KMS-11 (cell line): ENCODE measurements at regions not wholly inside any gene's neighbourhood (a gene's known extent, or its start where the extent isn't known, plus 50 kb on each side); places are given as distances from the start of the nearest gene placed in this dataset.
"Not testable (repeated sequence)": the region's sequence is repeated elsewhere in the genome, so short reads cannot be mapped to it uniquely, and the experiment has no call there.

ENCODE experiments used
- H2AFZ ChIP-seq: fragments of 200-600 bp; sonication (generic); 2 replicates; pipeline ENCODE4 v1.6.1; 2016; ENCODE audit warnings: antibody characterized with exemption, mixed run types, low read depth
- H3K27ac ChIP-seq: fragments of 200-600 bp; sonication (generic); 2 replicates; pipeline ENCODE4 v1.6.1; 2016; ENCODE audit warnings: mild to moderate bottlenecking, mixed run types
- H3K27me3 ChIP-seq: fragments of 200-600 bp; sonication (generic); 2 replicates; pipeline ENCODE4 v1.6.1; 2017; ENCODE audit warnings: mild to moderate bottlenecking, low read depth, mixed run types, moderate library complexity; ENCODE audit not compliant: insufficient read depth
- H3K36me3 ChIP-seq: fragments of 200-600 bp; sonication (generic); 2 replicates; pipeline ENCODE4 v1.6.1; 2017; ENCODE audit warnings: mild to moderate bottlenecking, mixed run types; ENCODE audit not compliant: insufficient read depth
- H3K4me1 ChIP-seq: fragments of 200-600 bp; sonication (generic); 2 replicates; pipeline ENCODE4 v1.6.1; 2016; ENCODE audit warnings: mild to moderate bottlenecking, low read depth, mixed run types; ENCODE audit not compliant: poor library complexity, severe bottlenecking
- H3K4me2 ChIP-seq: fragments of 200-600 bp; sonication (generic); 2 replicates; pipeline ENCODE4 v1.7.0; 2016; ENCODE audit warnings: mild to moderate bottlenecking, mixed run types
- H3K4me3 ChIP-seq: fragments of 200-600 bp; sonication (generic); IDR thresholded peaks from 2 replicates; pipeline ENCODE4 v1.6.1; 2017; ENCODE audit warnings: low read depth, low read length, mixed read lengths; ENCODE audit not compliant: insufficient read depth
- H3K79me2 ChIP-seq: fragments of 200-600 bp; sonication (generic); 2 replicates; pipeline ENCODE4 v1.6.1; 2016; ENCODE audit warnings: low read depth, mixed run types; ENCODE audit not compliant: insufficient read depth
- H3K9ac ChIP-seq: fragments of 200-600 bp; sonication (generic); 2 replicates; pipeline ENCODE4 v1.6.1; 2016; ENCODE audit warnings: mild to moderate bottlenecking, mixed run types
- H4K20me1 ChIP-seq: fragments of 200-600 bp; sonication (generic); 2 replicates; pipeline ENCODE4 v1.6.1; 2016; ENCODE audit warnings: mild to moderate bottlenecking, mixed run types; ENCODE audit not compliant: insufficient read depth
- TF ChIP-seq, protein P1 (sequence below): fragments of 200-600 bp; sonication (generic); conservative IDR thresholded peaks from 2 replicates; pipeline ENCODE4 v1.6.1; 2017; ENCODE audit warnings: low read depth, mild to moderate bottlenecking, antibody characterized with exemption, low read length, moderate library complexity, mixed read lengths

- Histone ChIP-seq H3K9ac (no peak overlapping the region), H3K4me2 (no peak overlapping the region), H3K27ac (no peak overlapping the region), H3K36me3 (no peaks in the 10 kb centered on the region), H4K20me1 (no peaks in the 10 kb centered on the region), H3K4me1 (no peaks in the 10 kb centered on the region), H3K4me3 (no peak overlapping the region), H3K27me3 (no peaks in the 10 kb centered on the region), H2AFZ (no peak overlapping the region), H3K79me2 (no peaks in the 10 kb centered on the region)
- TF ChIP-seq, protein P1, sequence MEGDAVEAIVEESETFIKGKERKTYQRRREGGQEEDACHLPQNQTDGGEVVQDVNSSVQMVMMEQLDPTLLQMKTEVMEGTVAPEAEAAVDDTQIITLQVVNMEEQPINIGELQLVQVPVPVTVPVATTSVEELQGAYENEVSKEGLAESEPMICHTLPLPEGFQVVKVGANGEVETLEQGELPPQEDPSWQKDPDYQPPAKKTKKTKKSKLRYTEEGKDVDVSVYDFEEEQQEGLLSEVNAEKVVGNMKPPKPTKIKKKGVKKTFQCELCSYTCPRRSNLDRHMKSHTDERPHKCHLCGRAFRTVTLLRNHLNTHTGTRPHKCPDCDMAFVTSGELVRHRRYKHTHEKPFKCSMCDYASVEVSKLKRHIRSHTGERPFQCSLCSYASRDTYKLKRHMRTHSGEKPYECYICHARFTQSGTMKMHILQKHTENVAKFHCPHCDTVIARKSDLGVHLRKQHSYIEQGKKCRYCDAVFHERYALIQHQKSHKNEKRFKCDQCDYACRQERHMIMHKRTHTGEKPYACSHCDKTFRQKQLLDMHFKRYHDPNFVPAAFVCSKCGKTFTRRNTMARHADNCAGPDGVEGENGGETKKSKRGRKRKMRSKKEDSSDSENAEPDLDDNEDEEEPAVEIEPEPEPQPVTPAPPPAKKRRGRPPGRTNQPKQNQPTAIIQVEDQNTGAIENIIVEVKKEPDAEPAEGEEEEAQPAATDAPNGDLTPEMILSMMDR, result no peak
These were observed 446.4 kb upstream of the CFAP20DC start for GRCh38 chr3:59496250-59496649.

- not testable (repeated sequence) for H3K79me2 ChIP-seq, H3K36me3 ChIP-seq, H3K27me3 ChIP-seq, H3K4me2 ChIP-seq, H3K9ac ChIP-seq, H3K4me1 ChIP-seq, H3K4me3 ChIP-seq, H3K27ac ChIP-seq, H2AFZ ChIP-seq, H4K20me1 ChIP-seq
These were observed 445.1 kb upstream of the CFAP20DC start for GRCh38 chr3:59494969-59495368.

DNA sequence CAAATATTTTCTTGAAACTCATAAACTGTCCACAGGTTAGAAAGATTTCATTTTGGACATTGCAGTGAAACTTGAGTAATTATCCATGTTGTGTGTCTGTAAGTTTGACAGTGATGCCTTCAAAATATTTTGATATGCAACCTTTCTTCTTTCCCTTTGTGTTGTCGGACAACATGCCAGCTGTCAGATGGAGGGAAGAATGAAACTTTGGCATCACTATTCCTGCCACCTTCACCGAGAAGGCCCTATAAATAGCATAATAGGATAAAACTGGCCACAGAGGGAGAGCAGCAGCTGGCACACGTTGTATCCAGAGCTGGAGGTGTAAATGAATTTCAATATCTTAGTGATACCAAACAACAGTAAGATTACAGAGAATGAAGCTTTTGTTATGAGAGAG lies 436.7 kb upstream of the CFAP20DC start:
- H3K79me2 ChIP-seq, result no peaks in the 10 kb centered on the region
- H2AFZ ChIP-seq, result no peak overlapping the region
- no peak overlapping the region for H3K9ac ChIP-seq
- no peaks in the 10 kb centered on the region for H3K36me3 ChIP-seq
- H3K4me3 ChIP-seq, result no peak overlapping the region
- no peak overlapping the region for H3K27ac ChIP-seq
- no peaks in the 10 kb centered on the region for H3K4me1 ChIP-seq
- no peak overlapping the region for H3K4me2 ChIP-seq
- TF ChIP-seq, protein P1, result no peak
- no peaks in the 10 kb centered on the region for H4K20me1 ChIP-seq
- no peaks in the 10 kb centered on the region for H3K27me3 ChIP-seq

- H3K4me2 ChIP-seq, result no peak overlapping the region
- H3K79me2 ChIP-seq, result no peaks in the 10 kb centered on the region
- H3K27me3 ChIP-seq, result no peaks in the 10 kb centered on the region
- no peaks in the 10 kb centered on the region for H3K36me3 ChIP-seq
- H4K20me1 ChIP-seq, result no peaks in the 10 kb centered on the region
- H2AFZ ChIP-seq, result no peak overlapping the region
- no peaks in the 10 kb centered on the region for H3K4me1 ChIP-seq
- TF ChIP-seq, protein P1, result no peak
- no peak overlapping the region for H3K4me3 ChIP-seq
- H3K27ac ChIP-seq, result no peak overlapping the region
- no peak overlapping the region for H3K9ac ChIP-seq
These were observed 433.4 kb upstream of the CFAP20DC start for GRCh38 chr3:59483191-59483590.

DNA sequence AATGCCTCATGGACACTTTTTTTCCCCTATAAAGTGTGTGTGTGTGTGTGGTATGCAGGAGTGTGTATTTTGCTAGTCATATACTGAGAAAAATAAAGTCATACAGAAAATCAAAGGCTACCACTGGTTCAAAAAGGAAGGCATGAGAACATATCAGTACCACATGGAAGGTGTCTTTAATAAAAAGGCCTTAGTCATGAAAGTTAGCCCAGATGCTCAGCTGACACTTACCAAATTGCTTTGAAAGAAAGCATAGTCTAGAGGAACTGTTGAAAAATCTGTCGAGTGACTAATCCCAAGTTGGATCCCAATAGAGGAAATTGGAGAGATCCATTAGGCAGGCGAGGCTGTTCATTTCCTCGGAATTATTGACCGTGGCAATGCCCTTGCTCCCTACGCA lies 432.9 kb upstream of the CFAP20DC start:
- H3K4me2 ChIP-seq, result no peak overlapping the region
- H3K27me3 ChIP-seq, result no peaks in the 10 kb centered on the region
- TF ChIP-seq, protein P1, result no peak

More for the DNA sequence above, 432.9 kb upstream of the CFAP20DC start:
- no peak overlapping the region for H3K4me3 ChIP-seq
- no peaks in the 10 kb centered on the region for H3K36me3 ChIP-seq
- no peaks in the 10 kb centered on the region for H4K20me1 ChIP-seq
- no peak overlapping the region for H3K9ac ChIP-seq
- H3K27ac ChIP-seq, result no peak overlapping the region
- H2AFZ ChIP-seq, result no peak overlapping the region
- H3K4me1 ChIP-seq, result no peaks in the 10 kb centered on the region
- H3K79me2 ChIP-seq, result no peaks in the 10 kb centered on the region
